ENCODE measurements at regions not wholly inside any gene's neighbourhood (a gene's known extent, or its start where the extent isn't known, plus 50 kb on each side); places are given as distances from the start of the nearest gene placed in this dataset.

GRCh38 chr6:6932968-6933367 lies 174.8 kb upstream of the RREB1 start:
- TF ChIP-seq ZFP3 (CRISPR knock-in tag; IDR thresholded peaks at IDR 0.05) = no peak
- TF ChIP-seq PPARA (CRISPR knock-in tag; IDR thresholded peaks at IDR 0.05; ENCODE audit: borderline replicate concordance) = no peak
- TF ChIP-seq ZNF8 (CRISPR knock-in tag; IDR thresholded peaks at IDR 0.05) = no peak
- TF ChIP-seq SNAI2 (CRISPR knock-in tag; IDR thresholded peaks at IDR 0.05) = no peak
- TF ChIP-seq ESRRG (CRISPR knock-in tag; IDR thresholded peaks at IDR 0.05) = no peak
- no peak for TF ChIP-seq TSHZ2 (CRISPR knock-in tag; IDR thresholded peaks at IDR 0.05)
- no peak for TF ChIP-seq POU6F1 (CRISPR knock-in tag; IDR thresholded peaks at IDR 0.05; ENCODE audit: borderline replicate concordance, low read depth)
- TF ChIP-seq GLIS3 (CRISPR knock-in tag; IDR thresholded peaks at IDR 0.05) = no peak

All from SK-N-SH treated with all-trans-retinoic acid at 6 μM for 48 hours (cell line).